GM13976 (cell line): ENCODE measurements at regions not wholly inside any gene's neighbourhood (a gene's known extent, or its start where the extent isn't known, plus 50 kb on each side); places are given as distances from the start of the nearest gene placed in this dataset.

Experiments used
- DNase-seq: peaks from one replicate; pipeline ENCODE4 v3.0.0; 2012; ENCODE audit warnings: low spot score
- CTCF ChIP-seq: IDR thresholded peaks from 2 replicates; pipeline ENCODE4 v1.5.1; 2012; ENCODE audit warnings: borderline replicate concordance, mild to moderate bottlenecking; ENCODE audit not compliant: insufficient read depth; ENCODE audit errors: extremely low read depth, missing control alignments, control extremely low read depth
- in situ Hi-C: fragments of 300-500 bp; cut with MboI; formaldehyde crosslinking; loops from one replicate; pipeline ENCODE4 v1.12.0; 2022; ENCODE audit warnings: low sequenced_read_pairs, mixed read lengths, inconsistent platforms; ENCODE audit not compliant: unreplicated experiment

DNA sequence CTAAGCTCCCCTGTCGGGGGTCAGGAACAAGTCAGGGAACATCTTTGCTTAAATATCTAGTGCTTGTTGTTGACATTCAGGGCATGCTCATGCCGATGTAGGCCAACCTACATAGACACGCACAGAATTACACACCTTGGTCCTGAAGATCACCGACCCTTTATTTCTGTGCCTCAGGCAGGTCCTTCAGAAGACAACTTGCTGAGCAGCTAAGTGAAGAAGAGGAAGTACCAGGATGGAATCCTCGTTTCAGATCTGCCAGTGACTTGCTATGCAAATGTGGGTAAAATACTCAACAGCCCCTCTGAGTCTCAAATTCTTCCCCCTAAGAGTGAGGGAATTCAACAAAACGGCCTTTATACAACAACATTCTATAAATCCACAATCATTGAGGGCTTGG, 494.7 kb downstream of the BCL11A start:
- TF ChIP-seq CTCF, result no peak
- DNase-seq, result no peak
- in situ Hi-C loops, result no loop called here

- DNase-seq, result no peak
- no peak for TF ChIP-seq CTCF
- in situ Hi-C loops, result no loop called here
Measured at GRCh38 chr2:60054571-60055340, 498.7 kb downstream of the BCL11A start.

DNA sequence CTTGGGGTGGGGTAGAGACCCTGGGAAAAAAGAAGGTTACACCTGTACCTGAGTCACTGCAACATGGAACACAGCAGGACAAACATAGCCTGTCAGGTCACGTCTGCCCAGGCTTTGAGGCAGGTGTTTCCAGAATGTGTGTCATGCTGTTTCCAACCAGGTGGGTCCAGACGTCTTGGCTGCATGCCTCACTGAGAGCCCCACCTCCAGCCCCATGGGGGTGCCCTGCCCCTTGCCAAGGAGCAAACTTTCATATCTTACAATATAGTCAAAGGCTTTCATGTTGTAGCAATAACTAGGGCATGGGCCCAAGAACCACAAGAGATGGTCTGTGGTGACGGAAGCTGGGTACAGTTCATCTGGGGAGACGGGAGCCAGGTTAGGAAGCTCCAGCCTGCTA, 499.7 kb downstream of the BCL11A start:
- no peak for TF ChIP-seq CTCF
- no peak for DNase-seq
- in situ Hi-C loops, result no loop called here

DNA sequence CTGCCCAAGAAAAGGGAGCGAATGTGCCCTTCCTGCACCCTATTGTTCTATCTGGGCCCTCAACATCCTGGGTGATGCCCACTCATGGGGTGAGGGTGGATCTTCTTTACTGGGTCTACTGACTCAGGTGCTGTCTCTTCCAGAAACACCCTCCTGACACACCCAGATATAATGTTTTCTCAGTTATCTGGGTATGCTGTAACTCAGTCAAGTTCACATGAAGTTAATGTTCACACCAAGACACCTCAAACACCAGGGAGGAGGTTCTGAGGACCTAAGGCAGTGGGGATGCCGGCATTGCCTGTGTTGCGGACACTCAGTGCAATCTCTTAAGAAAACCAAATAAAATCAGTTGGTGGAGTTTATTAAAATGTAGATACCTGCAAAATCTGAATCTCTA, 500.9 kb downstream of the BCL11A start:
- no peak for DNase-seq
- in situ Hi-C loops, result no loop called here
- TF ChIP-seq CTCF, result no peak

DNA sequence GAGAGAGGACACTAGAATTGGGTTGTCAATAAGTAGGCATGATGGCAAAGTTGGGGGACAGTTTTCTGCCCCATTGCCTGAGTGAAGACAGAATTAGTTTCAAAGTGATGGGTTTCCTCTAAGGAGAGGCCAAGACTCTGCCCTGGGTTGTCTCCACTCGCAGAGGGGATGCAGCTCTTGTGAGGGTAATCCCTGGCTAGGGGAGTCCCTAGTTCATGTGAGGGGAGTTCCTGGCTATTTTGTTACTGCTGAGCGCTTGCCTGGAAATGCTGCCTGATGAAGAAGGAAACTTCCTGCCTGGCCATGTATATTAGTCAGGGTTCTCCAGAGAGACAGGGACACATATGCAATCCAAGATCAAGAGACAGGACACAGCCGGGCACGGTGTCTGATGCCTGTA, 501.5 kb downstream of the BCL11A start:
- DNase-seq, result no peak
- TF ChIP-seq CTCF, result no peak
- in situ Hi-C loops, result no loop called here

DNA sequence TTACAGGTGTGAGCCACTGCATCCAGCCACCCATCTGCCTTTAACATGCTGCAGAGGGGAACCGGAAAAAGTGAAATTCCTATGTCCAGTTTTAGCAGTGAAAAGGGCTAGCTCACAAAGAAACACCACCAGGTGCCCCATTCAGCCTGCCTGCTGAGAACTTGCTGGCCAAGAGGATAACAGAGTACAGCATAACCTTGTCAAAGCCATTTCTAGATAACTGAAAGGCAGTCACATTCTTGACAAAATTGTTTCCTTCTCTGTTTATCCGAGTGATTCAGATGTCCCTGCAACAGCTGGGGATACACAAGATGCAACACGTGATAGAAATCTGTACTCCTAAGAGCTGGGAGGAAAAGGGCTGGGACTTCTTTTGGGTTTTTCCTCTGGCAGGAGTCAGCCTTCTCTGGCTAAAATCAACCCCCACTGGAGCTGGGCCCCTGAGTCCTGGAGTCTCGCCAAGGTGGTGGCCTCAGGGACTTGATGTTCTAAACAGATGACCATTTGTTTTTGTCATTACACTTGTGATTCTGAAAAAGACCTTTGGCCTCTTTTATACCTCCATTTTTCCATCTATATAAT, 505.4 kb downstream of the BCL11A start:
- in situ Hi-C loops, result no loop called here
- no peak for DNase-seq
- TF ChIP-seq CTCF, result no peak
